ENCODE measurements at regions not wholly inside any gene's neighbourhood (a gene's known extent, or its start where the extent isn't known, plus 50 kb on each side); places are given as distances from the start of the nearest gene placed in this dataset.
A peak's percentile ranks its signal among the peaks of the same experiment; 100 is the strongest.

DNA sequence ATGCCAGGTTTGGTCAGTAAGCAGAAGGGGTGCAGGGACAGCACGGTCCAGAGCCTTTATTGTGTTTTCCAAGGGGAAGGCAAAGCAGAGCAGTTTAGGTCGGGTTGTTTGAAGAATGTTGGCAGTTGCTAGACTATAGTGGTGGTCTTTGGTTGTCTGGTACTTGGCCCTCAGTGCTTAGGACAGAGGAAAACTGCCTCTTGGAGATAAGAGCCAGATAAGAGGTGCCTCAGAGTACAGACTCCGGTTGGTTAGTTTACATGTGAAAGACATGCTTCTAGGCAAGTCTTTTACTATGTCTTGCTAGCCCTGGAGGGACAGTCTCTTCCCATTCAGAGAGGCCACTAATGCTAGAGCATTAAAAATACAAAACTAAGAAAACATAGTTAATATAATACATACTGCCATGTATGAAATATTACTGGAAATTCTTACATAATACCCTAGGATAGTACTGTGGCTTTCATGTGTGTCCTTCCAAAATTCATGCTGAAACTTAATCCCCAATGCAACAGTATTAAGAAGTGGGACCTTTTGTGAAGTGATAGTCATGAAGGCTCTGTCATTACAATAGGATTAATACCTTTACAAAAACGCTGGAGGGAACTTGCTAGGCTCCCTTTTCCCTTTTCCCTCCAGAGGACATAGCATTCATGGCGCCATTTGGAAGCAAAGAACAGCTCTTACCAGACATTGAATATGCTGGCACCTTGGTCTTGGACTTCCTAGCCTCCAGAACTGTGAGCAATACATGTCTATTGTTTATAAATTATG is 280.4 kb downstream of the TMEM167A start:
- Histone ChIP-seq H2AFZ (ENCODE audit: low read depth, low read length) (no peak overlapping the region), H3K9me3 (ENCODE audit: insufficient read depth, low read length, severe bottlenecking) (no peaks in the 10 kb centered on the region), H3K4me2 (ENCODE audit: insufficient read depth, low read length) (no peak overlapping the region), H3K27me3 (ENCODE audit: insufficient read depth, low read length, poor library complexity) (no peaks in the 10 kb centered on the region), H3K9ac (ENCODE audit: low read depth, low read length) (no peak overlapping the region), H3K79me2 (ENCODE audit: insufficient read depth, low read length) (no peaks in the 10 kb centered on the region), H3K4me3 (ENCODE audit: low read depth in 1 of 2, low read length in 2 of 2) (no peak overlapping the region), H3K36me3 (ENCODE audit: insufficient read depth, low read length) (no peaks in the 10 kb centered on the region), H3K4me1 (ENCODE audit: insufficient read depth, low read length) (no peaks in the 10 kb centered on the region), H4K20me1 (ENCODE audit: insufficient read depth, low read length) (no peaks in the 10 kb centered on the region), H3K27ac (ENCODE audit: low read length) (no peak overlapping the region)
- no peak for TF ChIP-seq EZH2 (IDR thresholded peaks at IDR 0.05; ENCODE audit: borderline replicate concordance, low read depth, low read length, severe bottlenecking)
- TF ChIP-seq, protein P1, sequence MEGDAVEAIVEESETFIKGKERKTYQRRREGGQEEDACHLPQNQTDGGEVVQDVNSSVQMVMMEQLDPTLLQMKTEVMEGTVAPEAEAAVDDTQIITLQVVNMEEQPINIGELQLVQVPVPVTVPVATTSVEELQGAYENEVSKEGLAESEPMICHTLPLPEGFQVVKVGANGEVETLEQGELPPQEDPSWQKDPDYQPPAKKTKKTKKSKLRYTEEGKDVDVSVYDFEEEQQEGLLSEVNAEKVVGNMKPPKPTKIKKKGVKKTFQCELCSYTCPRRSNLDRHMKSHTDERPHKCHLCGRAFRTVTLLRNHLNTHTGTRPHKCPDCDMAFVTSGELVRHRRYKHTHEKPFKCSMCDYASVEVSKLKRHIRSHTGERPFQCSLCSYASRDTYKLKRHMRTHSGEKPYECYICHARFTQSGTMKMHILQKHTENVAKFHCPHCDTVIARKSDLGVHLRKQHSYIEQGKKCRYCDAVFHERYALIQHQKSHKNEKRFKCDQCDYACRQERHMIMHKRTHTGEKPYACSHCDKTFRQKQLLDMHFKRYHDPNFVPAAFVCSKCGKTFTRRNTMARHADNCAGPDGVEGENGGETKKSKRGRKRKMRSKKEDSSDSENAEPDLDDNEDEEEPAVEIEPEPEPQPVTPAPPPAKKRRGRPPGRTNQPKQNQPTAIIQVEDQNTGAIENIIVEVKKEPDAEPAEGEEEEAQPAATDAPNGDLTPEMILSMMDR (IDR thresholded peaks at IDR 0.05; ENCODE audit: borderline replicate concordance, extremely low read depth, low read length, poor library complexity, severe bottlenecking), result no peak
- ATAC-seq (ENCODE audit: insufficient read depth, low read depth), result no peak
- no peak for DNase-seq

GRCh38 chr5:82794876-82795275 is 282.3 kb downstream of the TMEM167A start:
- Histone ChIP-seq H3K4me3 (ENCODE audit: low read depth in 1 of 2, low read length in 2 of 2) (no peak overlapping the region), H3K9ac (ENCODE audit: low read depth, low read length) (no peak overlapping the region), H4K20me1 (ENCODE audit: insufficient read depth, low read length) (no peaks in the 10 kb centered on the region), H3K4me1 (ENCODE audit: insufficient read depth, low read length) (no peaks in the 10 kb centered on the region), H3K4me2 (ENCODE audit: insufficient read depth, low read length) (no peak overlapping the region), H3K27ac (ENCODE audit: low read length) (no peak overlapping the region), H3K79me2 (ENCODE audit: insufficient read depth, low read length) (no peaks in the 10 kb centered on the region), H3K9me3 (ENCODE audit: insufficient read depth, low read length, severe bottlenecking) (no peaks in the 10 kb centered on the region), H3K36me3 (ENCODE audit: insufficient read depth, low read length) (no peaks in the 10 kb centered on the region), H2AFZ (ENCODE audit: low read depth, low read length) (no peak overlapping the region), H3K27me3 (ENCODE audit: insufficient read depth, low read length, poor library complexity) (no peaks in the 10 kb centered on the region)
- DNase-seq (no peak), ATAC-seq (ENCODE audit: insufficient read depth, low read depth) (no peak)
- no peak for TF ChIP-seq EZH2 (IDR thresholded peaks at IDR 0.05; ENCODE audit: borderline replicate concordance, low read depth, low read length, severe bottlenecking)
- TF ChIP-seq, protein P1 (IDR thresholded peaks at IDR 0.05; ENCODE audit: borderline replicate concordance, extremely low read depth, low read length, poor library complexity, severe bottlenecking), result no peak

- H3K4me2 ChIP-seq (ENCODE audit: insufficient read depth, low read length), result no peak overlapping the region
Observed at GRCh38 chr5:82793808-82794419, 283.3 kb downstream of the TMEM167A start.

More at GRCh38 chr5:82793808-82794419, 283.3 kb downstream of the TMEM167A start:
- Histone ChIP-seq H3K4me1 (ENCODE audit: insufficient read depth, low read length) (no peaks in the 10 kb centered on the region), H3K9ac (ENCODE audit: low read depth, low read length) (no peak overlapping the region), H3K79me2 (ENCODE audit: insufficient read depth, low read length) (no peaks in the 10 kb centered on the region), H3K4me3 (ENCODE audit: low read depth in 1 of 2, low read length in 2 of 2) (no peak overlapping the region), H3K27me3 (ENCODE audit: insufficient read depth, low read length, poor library complexity) (no peaks in the 10 kb centered on the region), H3K9me3 (ENCODE audit: insufficient read depth, low read length, severe bottlenecking) (no peaks in the 10 kb centered on the region), H4K20me1 (ENCODE audit: insufficient read depth, low read length) (no peaks in the 10 kb centered on the region), H2AFZ (ENCODE audit: low read depth, low read length) (no peak overlapping the region), H3K27ac (ENCODE audit: low read length) (no peak overlapping the region), H3K36me3 (ENCODE audit: insufficient read depth, low read length) (no peaks in the 10 kb centered on the region)
- ATAC-seq (ENCODE audit: insufficient read depth, low read depth) (peak; percentile 48; the same call in 1 of the 3 replicates), DNase-seq (peak; percentile 47)
- TF ChIP-seq EZH2 (IDR thresholded peaks at IDR 0.05; ENCODE audit: borderline replicate concordance, low read depth, low read length, severe bottlenecking), result no peak
- TF ChIP-seq, protein P1 (IDR thresholded peaks at IDR 0.05; ENCODE audit: borderline replicate concordance, extremely low read depth, low read length, poor library complexity, severe bottlenecking), result peak; percentile 75

All from DND-41 (cell line).